GM21447 (cell line): ENCODE measurements at regions not wholly inside any gene's neighbourhood (a gene's known extent, or its start where the extent isn't known, plus 50 kb on each side); places are given as distances from the start of the nearest gene placed in this dataset.
"Not testable (repeated sequence)": the region's sequence is repeated elsewhere in the genome, so short reads cannot be mapped to it uniquely, and the experiment has no call there.

Source experiments
- ATAC-seq: cut with Tn5 transposase; IDR thresholded peaks from one replicate; pipeline ENCODE4 v1.9.1; 2021; ENCODE audit not compliant: unreplicated experiment

DNA sequence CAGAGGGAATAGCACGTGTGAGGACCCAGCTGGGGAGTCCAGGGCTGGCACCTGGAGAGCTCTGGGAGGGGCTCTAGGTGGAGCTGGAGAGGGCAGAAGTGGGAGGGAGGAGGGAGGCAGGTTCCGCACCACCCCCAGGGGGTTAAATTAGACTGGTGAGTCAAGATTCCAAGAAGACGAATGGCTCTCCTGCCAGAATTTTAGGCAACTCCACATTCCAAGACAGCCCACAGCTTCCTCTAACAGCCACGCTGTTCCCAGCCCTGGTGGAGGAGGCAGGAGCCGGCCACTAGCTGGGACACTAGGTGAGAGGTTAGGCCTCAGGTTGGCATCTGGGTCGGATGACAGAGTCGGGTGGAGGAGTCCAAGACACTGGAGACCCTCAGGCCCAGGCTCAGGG lies 60.2 kb downstream of the TFAP2C start:
- no peak for ATAC-seq

DNA sequence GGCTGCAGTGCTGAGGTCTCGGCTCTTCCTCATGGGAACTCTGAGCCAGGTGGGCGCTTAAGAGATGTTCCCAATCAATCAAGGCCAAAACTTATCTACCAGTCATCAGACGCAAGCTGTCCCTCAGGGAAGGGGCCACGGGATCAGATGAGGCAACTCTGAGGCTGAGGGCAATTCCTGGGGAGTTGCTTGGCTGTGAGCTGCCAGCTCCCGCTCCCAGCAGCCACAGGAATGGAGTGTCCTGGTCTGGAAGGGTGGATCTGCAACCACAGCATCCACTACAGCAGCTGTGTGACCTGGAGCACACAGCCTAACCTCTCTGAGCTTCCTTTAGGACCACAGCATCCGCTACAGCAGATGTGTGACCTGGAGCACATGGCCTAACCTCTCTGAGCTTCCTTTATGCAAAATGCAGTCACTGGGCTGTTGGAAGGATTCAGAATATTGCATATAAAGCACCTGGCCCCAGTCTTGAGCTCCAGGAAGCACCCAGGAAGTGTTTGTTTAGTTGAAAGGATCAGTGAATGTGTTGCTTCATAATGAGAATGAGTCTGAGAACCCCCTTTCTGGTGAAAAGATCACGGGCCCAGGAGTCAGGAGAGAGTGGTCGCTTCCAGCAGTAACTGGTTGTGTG lies 60.9 kb downstream of the TFAP2C start:
- ATAC-seq, result no peak

DNA sequence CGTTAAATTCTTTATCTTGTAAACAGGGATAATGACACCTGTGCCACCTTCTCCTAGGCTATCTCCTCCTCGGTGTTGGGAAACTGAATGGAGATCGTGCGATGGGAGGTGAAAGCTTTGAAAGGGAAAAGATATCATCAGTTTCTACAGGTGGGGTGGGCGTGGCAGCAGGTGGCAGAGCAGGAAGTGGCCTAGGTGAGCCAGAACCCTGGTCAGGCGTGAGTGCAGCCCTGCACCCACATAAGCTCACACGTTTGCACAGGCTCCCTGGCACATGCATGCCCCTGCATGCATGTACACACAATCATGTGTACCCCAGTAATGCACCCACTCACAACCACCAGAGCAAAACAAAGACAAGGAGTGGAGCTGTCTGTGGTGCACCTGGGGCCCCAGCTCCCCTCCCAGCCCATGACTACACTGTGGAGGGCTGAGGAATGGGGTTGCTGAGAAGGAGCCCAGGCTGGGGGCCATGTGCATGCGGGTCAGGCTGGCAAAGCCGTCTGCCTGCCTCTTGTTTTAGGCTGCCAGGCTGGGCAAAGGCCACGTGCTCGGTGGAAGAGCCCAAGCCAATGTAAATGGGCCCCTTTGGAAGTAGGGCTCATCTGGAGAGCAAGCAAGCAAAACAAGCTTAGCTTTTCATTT lies 61.5 kb downstream of the TFAP2C start:
- ATAC-seq, result no peak

DNA sequence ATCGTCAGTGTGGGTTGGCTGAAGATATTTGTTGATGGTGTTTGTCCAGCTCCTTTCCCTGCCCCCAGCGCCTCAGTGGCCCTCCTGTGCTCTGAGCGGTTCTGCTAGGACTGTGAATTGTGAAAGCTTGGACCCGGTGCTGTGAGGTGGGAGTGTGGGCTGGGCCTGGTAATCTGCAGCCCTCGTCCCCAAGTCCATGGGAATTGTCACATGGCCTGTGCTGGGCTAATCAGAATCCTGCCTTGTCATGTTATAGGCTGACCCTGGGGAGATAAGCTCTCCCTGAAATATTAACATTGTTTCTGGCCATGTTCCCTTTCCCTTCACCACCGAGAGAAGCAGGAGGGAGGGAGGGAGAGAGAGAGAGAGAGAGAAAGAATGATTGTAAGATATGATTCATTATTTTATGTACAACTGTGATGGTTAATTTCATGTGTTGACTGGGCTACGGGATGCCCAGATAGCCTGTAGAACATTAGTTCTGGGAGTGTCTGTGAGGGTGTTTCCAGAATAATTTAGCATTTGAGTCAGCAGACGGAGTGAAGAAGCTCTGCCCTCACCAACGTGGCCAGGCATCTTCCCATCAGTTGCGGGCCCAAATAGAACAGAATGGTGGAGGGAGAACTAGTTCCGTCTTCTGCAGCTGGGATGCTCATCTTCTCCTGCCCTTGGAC lies 62.4 kb downstream of the TFAP2C start:
- ATAC-seq, result no peak

DNA sequence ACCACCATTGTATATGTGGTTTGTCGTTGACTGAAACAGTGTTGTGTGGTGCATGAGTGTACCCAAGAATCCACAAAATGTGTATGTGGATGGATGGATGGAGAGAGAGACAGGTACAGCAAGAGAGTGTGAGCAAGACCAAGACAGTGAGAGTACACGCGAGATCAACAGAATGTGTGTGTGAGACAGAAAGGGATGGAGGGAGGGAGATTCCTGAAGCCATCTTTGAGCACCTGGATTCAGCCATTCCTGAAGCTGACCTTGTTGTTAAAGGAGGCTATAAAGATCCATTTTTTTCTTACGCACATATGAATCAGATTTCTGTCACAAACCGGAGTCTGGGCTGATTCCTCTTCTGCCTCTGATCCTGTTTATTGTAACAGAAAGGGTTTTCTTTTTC lies 64.1 kb downstream of the TFAP2C start:
- no peak for ATAC-seq

DNA sequence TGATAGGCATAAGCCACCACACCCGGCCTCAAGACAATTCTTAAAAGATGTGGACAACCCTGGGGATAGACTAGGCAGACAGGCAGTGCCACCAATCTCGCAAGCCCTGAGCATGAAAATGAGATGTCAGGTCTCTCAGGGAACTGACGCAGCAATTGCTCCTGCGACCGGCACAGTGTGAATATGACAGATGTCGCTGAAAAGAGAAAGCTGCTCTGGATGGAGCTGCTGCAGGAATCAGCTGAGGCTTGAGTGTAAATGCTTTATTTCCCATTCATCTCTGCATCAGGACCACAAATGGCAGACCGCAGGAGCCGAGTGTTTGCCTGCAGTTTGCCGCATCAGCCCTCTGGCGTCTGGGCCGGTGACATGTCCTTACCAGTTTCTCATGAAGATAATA lies 68.4 kb downstream of the TFAP2C start:
- ATAC-seq, result no peak

DNA sequence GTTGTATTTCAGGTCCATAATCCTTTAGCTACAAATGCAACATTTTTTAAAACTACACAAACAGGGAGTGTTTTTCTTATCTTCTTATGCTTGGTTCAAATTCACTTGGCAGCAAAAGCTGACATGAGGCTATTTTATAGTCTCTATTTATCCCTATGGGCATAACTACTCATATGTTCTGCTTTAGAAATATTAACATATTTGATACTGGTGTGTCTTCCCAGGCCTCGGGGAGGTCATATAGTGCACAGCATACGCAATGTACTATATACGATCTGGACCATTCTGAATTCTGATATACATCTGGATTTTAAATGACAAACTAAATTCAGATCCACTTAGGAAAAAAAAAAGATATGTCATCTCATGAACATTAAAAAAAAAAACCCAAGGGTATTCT lies 69.2 kb downstream of the TFAP2C start:
- ATAC-seq, result no peak

DNA sequence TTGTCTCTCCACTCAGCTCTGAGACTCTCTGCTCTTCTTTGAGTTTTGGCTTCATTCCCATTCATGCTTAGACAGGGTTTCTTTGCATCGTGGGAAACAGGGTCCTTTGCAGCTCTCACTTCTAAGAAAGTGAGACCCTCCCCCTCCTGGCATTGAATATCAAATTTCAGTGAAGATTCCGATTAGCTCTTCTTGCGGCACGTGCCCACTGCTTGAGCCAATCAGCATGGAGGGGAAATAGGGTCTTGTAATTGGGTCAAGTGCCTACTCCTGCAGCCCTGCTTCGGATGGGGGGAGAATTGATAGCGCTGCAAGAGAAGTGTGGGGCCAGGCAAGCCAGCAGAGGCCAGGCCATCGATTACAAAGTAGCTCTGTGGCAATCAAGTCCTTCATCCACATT lies 69.6 kb downstream of the TFAP2C start:
- ATAC-seq, result no peak

DNA sequence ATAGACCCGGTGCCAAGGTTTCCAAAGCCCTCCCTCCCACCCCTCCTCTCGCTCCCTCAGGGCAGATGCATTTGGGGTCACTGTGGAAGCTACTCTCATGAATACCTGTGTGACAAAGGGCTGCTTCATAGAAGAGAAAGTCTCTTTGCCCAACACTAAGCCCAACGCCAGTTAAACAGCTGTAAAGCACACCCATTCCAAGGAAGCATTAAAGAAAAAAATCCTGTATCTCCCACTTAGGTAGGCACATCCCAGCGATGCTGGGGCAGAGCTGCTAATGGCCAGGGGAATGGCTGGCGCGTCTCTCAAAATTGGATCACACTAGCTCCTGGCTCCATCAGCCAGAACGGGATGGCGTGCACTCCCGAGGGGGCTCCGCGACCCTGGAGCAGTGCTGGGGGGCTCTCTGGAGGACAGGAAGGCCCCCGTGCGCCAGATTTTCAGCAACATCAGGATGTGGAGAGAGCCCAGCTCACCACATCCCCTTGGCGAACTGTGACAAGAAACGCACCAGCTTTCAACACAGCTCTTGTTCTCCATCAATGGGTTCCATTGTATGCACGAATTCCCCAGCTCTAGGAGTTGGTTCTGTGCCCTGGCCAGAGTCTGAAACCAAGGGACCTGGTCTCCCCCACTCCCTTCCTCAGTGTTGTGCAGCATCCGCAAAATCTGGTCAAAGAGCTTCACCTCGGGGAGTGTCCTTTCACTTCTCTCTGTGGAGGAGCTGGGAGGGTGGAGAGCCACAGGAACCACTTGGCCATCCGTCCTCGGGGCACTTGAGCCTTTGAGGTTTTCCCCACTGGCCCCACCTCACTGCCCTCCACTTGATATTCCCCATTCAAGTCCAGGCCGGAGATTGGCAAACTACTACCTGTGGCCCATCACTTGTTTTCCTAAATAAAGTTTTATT lies 74.1 kb downstream of the TFAP2C start:
- no peak for ATAC-seq

DNA sequence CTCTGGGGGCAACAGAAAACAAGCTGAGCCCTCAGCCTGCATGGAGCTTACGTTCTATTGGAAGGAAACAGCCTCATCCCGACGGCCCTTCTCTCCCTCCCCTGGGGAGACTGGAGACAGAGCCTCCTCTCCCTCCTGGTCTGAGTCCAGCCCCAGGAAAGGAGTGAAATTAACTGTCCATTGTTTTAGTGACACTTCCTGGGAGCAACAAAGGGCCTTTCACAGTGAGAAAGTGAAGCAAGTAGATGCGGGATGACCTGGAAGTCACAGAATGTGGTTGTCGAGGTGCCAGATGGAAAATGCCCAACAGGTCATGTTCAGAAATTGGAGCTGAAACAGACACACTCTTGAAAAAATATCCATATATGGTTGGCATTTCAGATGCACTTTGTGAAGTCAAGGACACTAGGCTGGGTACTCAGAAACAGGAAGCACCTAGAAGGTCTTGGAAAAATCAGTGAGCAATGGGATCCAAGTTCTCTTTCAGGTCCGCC lies 77.8 kb downstream of the TFAP2C start:
- ATAC-seq, result no peak

DNA sequence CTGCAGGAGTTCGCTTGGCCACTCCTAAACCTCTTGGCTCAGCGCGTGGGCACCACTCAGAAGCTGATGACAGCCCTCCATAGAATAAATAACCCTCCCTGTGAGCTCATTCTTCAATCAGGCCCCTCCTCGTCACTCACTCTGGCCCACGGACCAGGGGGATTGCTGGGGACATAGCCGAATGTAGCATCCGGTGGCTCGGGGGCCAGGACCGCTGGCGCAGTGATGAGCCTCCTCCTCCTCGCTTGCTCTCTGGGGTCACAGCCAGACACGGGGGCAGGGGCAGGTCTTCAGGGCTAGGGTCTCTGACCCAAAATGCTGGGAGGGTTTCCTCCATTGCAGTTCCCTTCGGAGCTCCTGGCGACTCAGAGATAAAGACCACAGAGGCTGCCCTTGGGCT lies 79.9 kb downstream of the TFAP2C start:
- no peak for ATAC-seq

DNA sequence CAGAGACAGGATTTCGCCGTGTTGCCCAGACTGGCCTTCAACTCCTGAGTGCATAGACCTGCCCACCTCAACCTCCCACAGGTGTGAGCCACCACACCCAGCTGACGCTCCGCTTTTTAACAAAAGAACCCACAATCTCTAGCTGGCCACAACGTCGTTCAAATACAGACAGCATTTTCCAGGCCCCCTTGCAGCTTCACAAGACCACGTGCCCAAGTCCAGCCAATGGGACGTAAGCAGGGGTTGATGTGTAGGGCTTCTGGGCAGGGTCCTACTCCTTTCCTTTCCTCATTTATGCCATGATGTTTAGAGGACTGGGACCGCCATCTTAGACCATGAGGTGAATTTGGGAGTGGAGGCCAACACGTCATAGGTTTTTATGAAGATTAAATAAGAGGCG lies 81.0 kb downstream of the TFAP2C start:
- no peak for ATAC-seq

DNA sequence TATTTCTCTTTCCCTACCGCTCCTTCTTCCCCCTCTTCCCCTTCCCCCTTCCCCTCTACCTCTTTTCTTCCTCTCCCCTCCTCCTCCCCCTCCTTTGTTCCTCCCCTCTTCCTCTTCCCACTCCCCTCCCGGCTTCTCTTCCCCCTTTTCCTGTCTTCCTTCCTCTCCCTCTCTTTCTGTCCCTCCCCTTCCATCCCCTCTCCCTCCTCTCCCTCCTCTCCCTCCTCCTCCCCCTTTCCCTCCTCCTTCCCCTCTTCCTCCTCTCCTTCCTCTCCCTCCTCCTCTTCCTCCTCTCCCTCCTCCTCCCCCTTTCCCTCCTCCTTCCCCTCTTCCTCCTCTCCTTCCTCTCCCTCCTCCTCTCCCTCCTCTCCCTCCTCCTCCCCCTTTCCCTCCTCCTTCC lies 81.5 kb downstream of the TFAP2C start:
- ATAC-seq, result not testable (repeated sequence)

DNA sequence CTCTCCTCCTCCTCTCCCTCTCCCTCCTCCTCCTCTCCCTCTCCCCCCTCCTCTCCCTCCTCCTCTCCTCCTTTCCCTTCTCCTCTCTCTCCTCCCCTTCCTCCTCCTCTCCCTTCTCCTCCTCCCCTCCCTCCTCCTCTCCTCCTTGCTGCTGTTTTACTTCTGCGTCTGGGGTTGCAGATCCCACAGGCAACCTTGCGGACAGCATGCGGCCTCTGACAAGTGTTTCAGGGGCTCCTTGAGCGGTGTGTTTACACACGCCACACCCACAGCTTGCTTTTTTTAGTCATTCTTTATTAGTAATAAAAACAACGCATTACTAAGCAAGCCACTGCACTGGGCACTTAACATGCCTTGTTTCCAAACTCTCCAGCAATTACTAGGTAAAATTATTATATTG lies 81.9 kb downstream of the TFAP2C start:
- ATAC-seq, result no peak

DNA sequence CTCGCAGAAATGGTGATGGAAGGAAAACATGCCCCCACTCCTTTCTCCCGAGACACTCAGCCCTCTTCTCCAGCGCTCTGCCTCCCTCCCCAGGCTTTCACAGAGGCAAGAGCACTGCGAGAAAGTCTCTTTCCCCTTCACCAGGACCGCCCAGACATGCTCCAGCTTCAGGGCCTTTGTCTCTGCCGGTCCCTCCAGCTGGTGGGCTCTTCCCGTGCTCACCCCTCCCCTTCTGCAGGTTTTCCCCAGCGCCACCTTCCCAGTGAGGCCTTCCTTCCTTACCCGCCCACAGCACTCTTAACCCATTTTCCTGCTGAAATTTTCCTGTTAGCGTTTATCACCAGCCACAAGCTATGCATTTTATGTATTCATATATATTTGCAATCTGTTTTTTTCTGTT lies 86.2 kb downstream of the TFAP2C start:
- ATAC-seq, result no peak

DNA sequence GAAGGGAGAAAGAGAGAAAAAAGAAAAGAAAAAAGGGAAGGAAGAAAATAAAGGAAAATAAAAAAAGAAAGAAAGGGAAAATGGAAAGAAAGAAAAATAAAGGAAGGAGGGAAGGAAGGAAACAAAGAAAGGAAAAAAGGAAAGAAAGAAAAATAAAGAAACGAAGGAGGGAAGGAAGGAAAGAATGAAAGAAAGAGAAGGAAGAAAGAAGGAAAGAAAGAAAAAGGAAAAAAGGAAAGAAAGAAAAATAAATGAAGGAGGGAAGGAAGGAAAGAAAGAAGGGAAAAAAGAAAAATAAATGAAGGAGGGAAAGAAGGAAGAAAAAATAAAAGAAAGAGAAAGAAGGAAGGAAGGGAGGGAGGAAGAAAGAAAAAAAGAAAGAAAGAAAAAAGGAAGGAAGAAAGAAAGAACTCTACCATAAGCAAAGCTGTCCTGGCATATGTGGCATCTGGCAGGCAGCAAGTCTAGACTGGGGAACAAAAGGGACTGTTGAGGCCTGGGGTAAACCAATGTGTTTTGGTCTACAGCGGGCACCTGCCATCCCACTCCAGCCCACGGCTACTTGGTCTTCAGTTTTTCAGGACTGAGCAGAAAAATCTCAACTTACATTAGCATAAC lies 86.9 kb downstream of the TFAP2C start:
- no peak for ATAC-seq

DNA sequence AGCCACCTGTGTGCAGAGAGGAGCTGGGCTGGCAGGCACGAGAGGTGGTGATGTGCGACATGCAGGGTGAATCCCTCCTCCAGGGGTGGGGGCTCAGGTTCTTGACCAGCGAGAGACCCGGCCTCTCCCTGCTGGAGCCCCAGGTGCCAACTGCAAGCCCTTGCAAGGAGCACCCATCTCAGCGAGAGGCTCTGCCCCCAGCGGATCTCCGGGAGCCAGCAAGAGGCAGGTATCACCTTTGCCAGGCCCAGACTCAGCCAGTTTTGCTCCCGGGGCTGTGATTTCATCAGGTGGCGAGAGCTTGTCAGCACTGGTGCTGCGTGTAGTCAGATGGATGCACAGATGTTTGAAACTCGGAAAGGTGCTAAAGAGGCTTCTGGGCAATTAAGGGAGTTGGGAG lies 87.7 kb downstream of the TFAP2C start:
- ATAC-seq, result no peak

DNA sequence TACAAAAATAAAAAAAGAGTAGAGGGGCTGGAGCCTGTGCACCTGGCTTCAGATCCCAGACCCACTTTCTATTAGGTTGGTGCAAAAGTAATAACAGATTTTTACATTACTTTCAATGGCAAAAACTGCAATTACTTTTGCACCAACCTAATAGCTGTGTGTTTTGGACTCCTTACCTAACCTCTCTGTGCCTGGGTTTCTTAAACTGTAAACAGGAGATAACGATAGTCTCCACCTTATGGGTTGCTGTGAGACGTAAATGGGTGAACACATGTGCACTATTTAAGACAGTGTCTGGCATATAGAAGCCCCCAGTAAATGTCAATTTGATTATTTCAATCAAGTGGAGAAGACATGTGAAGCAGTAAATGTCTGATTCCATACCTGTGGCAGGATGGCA lies 89.7 kb downstream of the TFAP2C start:
- no peak for ATAC-seq

DNA sequence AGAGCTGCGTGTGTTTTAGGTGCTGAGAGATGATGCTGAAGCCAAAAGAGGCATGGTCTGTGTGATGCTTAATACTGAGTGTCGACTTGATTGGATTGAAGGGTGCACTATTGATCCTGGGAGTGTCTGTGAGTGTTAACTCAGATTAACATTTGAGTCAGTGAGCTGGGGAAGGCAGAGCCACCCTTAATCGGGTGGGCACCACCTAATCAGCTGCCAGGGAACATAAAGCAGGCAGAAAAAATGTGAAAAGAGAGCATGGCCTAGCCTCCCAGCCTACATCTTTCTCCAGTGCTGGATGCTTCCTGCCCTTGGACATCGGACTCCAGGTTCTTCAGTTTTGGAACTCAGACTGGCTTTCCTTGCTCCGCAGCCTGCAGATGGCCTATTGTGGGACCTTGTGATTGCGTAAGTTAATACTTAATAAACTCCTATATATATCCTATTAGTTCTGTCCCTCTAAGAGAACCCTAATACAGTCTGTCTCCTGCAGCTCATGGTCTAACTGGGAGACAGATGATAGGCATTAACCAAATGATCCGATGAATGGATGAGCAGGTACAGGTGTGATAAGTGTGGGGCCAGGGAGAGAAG lies 91.6 kb downstream of the TFAP2C start:
- no peak for ATAC-seq

DNA sequence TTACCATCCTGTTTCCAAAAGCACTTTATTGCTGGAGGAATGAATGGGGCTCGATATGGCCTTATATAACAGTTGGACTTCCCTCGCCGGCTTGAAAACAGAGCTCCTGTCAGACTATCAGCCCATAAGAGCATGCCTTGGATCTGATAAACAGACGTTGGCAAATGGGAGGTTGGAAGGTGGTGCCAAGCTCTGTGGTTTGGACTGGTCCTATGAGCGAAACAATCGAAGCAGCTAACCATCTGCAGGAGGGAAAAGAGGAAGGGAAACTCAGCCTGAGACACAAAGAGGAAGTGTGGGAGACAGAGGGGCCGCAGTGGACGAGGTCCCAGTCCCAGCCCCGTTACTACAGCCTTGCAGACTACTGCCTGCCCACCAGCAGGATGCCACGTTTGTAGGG lies 92.9 kb downstream of the TFAP2C start:
- no peak for ATAC-seq

DNA sequence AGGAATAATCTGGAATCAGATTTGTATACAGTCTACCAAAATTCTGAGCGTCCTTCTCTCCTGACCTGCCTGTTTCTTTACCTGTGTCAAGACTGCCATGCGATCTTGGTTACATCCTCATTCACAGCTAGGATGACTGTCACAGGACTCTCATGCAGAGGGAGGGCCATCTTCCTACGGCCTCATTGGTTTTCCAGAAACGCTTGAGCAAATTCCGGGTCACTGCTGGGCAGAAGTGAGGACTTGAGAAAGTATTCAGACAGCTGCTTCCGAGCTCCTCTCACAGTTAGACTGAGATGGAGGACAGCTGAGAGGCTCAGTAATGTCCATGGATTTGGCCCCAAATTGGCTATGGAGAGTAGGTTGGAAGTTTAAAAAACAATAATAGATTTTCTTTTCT lies 94.2 kb downstream of the TFAP2C start:
- ATAC-seq, result no peak
